Neural cell (in vitro differentiated cells): ENCODE measurements at regions not wholly inside any gene's neighbourhood (a gene's known extent, or its start where the extent isn't known, plus 50 kb on each side); places are given as distances from the start of the nearest gene placed in this dataset.

Experiments used
- H2AFZ ChIP-seq: fragments of 200-600, 300-800 bp; sonication (generic), shearing (Covaris generic); 2 replicates; pipeline ENCODE4 v1.6.0; 2014; ENCODE audit warnings: low read depth, mild to moderate bottlenecking, antibody characterized with exemption, low read length, moderate library complexity
- H3F3A ChIP-seq: fragments of 200-600 bp; shearing (Covaris generic); 2 replicates; pipeline ENCODE4 v1.6.1; 2016; ENCODE audit warnings: mild to moderate bottlenecking, moderate library complexity, mixed read lengths, antibody characterized with exemption, low read length; ENCODE audit not compliant: insufficient read depth, poor library complexity, severe bottlenecking
- H3K27ac ChIP-seq: fragments of 200-600, 300-800 bp; sonication (generic), shearing (Covaris generic); 2 replicates; pipeline ENCODE4 v1.5.1; 2014; ENCODE audit warnings: mild to moderate bottlenecking, low read length, moderate library complexity
- H3K27me3 ChIP-seq: fragments of 300-800, 200-600 bp; sonication (generic), shearing (Covaris generic); 2 replicates; pipeline ENCODE4 v1.6.0; 2014; ENCODE audit warnings: mild to moderate bottlenecking, low read depth, low read length, moderate library complexity; ENCODE audit not compliant: insufficient read depth
- H3K36me3 ChIP-seq: fragments of 300-800, 200-600 bp; sonication (generic), shearing (Covaris generic); 2 replicates; pipeline ENCODE4 v1.5.1; 2014; ENCODE audit warnings: mild to moderate bottlenecking, antibody characterized with exemption, low read length, moderate library complexity; ENCODE audit not compliant: insufficient read depth
- H3K4me2 ChIP-seq: fragments of 300-800, 200-600 bp; sonication (generic), shearing (Covaris generic); 2 replicates; pipeline ENCODE4 v1.6.0; 2014; ENCODE audit warnings: mild to moderate bottlenecking, low read length
- H3K4me3 ChIP-seq: fragments of 300-800, 200-600 bp; sonication (generic), shearing (Covaris generic); 2 replicates; pipeline ENCODE4 v1.5.1; 2014; ENCODE audit warnings: mild to moderate bottlenecking, low read length, moderate library complexity
- H3K79me2 ChIP-seq: fragments of 200-600 bp; shearing (Covaris generic); replicated peaks from 2 replicates; pipeline ENCODE4 v1.6.0; 2014; ENCODE audit warnings: mild to moderate bottlenecking, low read length, moderate library complexity; ENCODE audit not compliant: insufficient read depth
- H3K9ac ChIP-seq: fragments of 300-800, 200-600 bp; sonication (generic), shearing (Covaris generic); 2 replicates; pipeline ENCODE4 v1.6.1; 2016; ENCODE audit warnings: mild to moderate bottlenecking, low read length, mixed read lengths
- H3K9me2 ChIP-seq: fragments of 200-600 bp; shearing (Covaris generic); 2 replicates; pipeline ENCODE4 v1.6.1; 2016; ENCODE audit warnings: mild to moderate bottlenecking, low read length, mixed read lengths; ENCODE audit not compliant: insufficient read depth
- H3K9me3 ChIP-seq: fragments of 200-600, 300-800 bp; sonication (generic), shearing (Covaris generic); 2 replicates; pipeline ENCODE4 v1.6.1; 2016; ENCODE audit warnings: mild to moderate bottlenecking, mixed run types, low read length, moderate library complexity, mixed read lengths
- H4K20me1 ChIP-seq: fragments of 200-600 bp; shearing (Covaris generic); 2 replicates; pipeline ENCODE4 v1.6.1; 2016; ENCODE audit warnings: mild to moderate bottlenecking, mixed run types; ENCODE audit not compliant: insufficient read depth
- EP300 ChIP-seq: fragments of 450-650 bp; conservative IDR thresholded peaks from 2 replicates; pipeline ENCODE4 v1.6.1; 2014; ENCODE audit warnings: antibody characterized with exemption, mild to moderate bottlenecking, moderate library complexity; ENCODE audit not compliant: poor library complexity, severe bottlenecking
- EZH2 ChIP-seq: fragments of 200-600, 300-800 bp; shearing (Covaris generic), sonication (generic); IDR thresholded peaks from 2 replicates; pipeline ENCODE4 v1.6.1; 2014; ENCODE audit warnings: antibody characterized with exemption, low read length, borderline replicate concordance, mild to moderate bottlenecking; ENCODE audit not compliant: insufficient read depth, poor library complexity, severe bottlenecking
- MXI1 ChIP-seq: fragments of 450-650 bp; conservative IDR thresholded peaks from 2 replicates; pipeline ENCODE4 v1.6.1; 2014; ENCODE audit warnings: antibody characterized with exemption, mild to moderate bottlenecking; ENCODE audit not compliant: poor library complexity, severe bottlenecking
- POLR2AphosphoS5 ChIP-seq: IDR thresholded peaks from 2 replicates; pipeline ENCODE4 v1.6.1; 2012
- RAD21 ChIP-seq: fragments of 450-650 bp; conservative IDR thresholded peaks from 2 replicates; pipeline ENCODE4 v1.6.1; 2014; ENCODE audit warnings: antibody characterized with exemption, mild to moderate bottlenecking, moderate library complexity
- SMC3 ChIP-seq: fragments of 450-650 bp; conservative IDR thresholded peaks from 2 replicates; pipeline ENCODE4 v1.6.1; 2014; ENCODE audit warnings: antibody characterized with exemption, mild to moderate bottlenecking, moderate library complexity; ENCODE audit not compliant: poor library complexity
- TAF1 ChIP-seq: IDR thresholded peaks from 2 replicates; pipeline ENCODE4 v1.6.1; 2012; ENCODE audit warnings: low read depth
- TF ChIP-seq, protein P1 (sequence below): IDR thresholded peaks from 2 replicates; pipeline ENCODE4 v1.6.1; 2012; ENCODE audit warnings: borderline replicate concordance
- TF ChIP-seq, protein P2 (sequence below): fragments of 450-650 bp; IDR thresholded peaks from 2 replicates; pipeline ENCODE4 v1.5.1; 2014; ENCODE audit warnings: antibody characterized with exemption, mild to moderate bottlenecking, moderate library complexity; ENCODE audit not compliant: poor library complexity, severe bottlenecking

DNA sequence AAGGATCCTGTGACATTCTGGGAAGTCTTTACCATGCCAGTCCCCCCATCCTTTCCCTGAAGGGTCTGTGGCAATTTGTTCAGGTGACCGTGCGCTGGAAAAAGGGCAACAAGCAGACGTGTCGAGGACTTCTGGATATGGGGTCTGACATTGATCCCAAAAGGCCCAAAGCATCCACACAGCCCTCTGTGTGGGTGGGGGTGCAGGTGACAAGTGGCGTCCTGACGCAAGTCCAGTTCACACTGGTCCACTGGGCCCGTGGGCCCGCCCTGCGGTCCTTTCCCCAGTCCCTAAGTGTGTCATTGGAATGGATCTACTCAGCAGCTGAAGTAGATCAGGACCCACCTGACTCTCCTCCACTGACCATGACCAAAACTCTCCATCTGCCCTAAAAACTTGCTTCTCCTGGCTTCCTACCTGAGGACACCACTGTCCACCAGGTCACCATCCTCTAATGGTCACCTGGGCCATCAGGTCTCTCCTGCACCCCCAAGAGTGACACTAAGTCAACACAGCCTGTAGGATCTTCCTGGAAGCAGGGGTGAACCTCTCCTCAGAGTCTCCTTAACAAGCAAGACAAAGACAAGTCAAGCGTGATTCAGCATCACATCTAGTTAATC is 85.6 kb upstream of the SLC66A3 start:
- H3F3A ChIP-seq = no peaks in the 10 kb centered on the region
- H3K9ac ChIP-seq = no peak overlapping the region
- no peaks in the 10 kb centered on the region for H3K27me3 ChIP-seq
- TF ChIP-seq, protein P1, sequence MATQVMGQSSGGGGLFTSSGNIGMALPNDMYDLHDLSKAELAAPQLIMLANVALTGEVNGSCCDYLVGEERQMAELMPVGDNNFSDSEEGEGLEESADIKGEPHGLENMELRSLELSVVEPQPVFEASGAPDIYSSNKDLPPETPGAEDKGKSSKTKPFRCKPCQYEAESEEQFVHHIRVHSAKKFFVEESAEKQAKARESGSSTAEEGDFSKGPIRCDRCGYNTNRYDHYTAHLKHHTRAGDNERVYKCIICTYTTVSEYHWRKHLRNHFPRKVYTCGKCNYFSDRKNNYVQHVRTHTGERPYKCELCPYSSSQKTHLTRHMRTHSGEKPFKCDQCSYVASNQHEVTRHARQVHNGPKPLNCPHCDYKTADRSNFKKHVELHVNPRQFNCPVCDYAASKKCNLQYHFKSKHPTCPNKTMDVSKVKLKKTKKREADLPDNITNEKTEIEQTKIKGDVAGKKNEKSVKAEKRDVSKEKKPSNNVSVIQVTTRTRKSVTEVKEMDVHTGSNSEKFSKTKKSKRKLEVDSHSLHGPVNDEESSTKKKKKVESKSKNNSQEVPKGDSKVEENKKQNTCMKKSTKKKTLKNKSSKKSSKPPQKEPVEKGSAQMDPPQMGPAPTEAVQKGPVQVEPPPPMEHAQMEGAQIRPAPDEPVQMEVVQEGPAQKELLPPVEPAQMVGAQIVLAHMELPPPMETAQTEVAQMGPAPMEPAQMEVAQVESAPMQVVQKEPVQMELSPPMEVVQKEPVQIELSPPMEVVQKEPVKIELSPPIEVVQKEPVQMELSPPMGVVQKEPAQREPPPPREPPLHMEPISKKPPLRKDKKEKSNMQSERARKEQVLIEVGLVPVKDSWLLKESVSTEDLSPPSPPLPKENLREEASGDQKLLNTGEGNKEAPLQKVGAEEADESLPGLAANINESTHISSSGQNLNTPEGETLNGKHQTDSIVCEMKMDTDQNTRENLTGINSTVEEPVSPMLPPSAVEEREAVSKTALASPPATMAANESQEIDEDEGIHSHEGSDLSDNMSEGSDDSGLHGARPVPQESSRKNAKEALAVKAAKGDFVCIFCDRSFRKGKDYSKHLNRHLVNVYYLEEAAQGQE = no peak
- TF ChIP-seq MXI1 (no peak), TAF1 (no peak), EZH2 (no peak), RAD21 (no peak), POLR2AphosphoS5 (no peak), EP300 (no peak), SMC3 (no peak)
- TF ChIP-seq, protein P2, sequence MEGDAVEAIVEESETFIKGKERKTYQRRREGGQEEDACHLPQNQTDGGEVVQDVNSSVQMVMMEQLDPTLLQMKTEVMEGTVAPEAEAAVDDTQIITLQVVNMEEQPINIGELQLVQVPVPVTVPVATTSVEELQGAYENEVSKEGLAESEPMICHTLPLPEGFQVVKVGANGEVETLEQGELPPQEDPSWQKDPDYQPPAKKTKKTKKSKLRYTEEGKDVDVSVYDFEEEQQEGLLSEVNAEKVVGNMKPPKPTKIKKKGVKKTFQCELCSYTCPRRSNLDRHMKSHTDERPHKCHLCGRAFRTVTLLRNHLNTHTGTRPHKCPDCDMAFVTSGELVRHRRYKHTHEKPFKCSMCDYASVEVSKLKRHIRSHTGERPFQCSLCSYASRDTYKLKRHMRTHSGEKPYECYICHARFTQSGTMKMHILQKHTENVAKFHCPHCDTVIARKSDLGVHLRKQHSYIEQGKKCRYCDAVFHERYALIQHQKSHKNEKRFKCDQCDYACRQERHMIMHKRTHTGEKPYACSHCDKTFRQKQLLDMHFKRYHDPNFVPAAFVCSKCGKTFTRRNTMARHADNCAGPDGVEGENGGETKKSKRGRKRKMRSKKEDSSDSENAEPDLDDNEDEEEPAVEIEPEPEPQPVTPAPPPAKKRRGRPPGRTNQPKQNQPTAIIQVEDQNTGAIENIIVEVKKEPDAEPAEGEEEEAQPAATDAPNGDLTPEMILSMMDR = no peak
- H3K27ac ChIP-seq = no peak overlapping the region
- no peaks in the 10 kb centered on the region for H3K9me2 ChIP-seq
- H2AFZ ChIP-seq = no peak overlapping the region
- H3K9me3 ChIP-seq = no peaks in the 10 kb centered on the region
- no peaks in the 10 kb centered on the region for H3K36me3 ChIP-seq
- H3K4me2 ChIP-seq = no peak overlapping the region
- H3K4me3 ChIP-seq = no peak overlapping the region
- H4K20me1 ChIP-seq = no peaks in the 10 kb centered on the region
- H3K79me2 ChIP-seq = no peaks in the 10 kb centered on the region

DNA sequence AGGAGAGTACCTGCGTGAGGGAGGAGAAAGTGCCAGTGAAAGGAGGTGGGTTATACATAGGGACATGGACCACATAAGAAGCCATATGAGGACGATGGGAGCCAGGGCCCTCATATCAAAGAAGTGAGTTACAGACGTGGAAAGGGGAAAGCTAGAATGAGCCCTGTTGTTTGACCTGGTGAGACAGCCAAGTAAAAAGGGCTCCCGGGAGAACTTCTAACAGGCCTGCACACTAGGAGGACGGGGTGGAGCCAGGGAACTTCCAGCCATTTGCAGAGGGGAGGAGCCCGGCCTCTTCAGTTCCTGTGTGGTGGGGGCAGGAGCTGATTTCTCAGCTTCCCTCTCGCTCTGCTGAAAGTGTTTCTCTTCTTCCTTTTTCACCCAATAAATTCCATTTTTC is 84.1 kb upstream of the SLC66A3 start:
- Histone ChIP-seq H3K9me2 (no peaks in the 10 kb centered on the region), H4K20me1 (no peaks in the 10 kb centered on the region), H3K27ac (no peak overlapping the region), H3K9ac (no peak overlapping the region), H2AFZ (no peak overlapping the region), H3F3A (no peaks in the 10 kb centered on the region), H3K36me3 (no peaks in the 10 kb centered on the region), H3K27me3 (no peaks in the 10 kb centered on the region), H3K79me2 (no peaks in the 10 kb centered on the region), H3K4me2 (no peak overlapping the region), H3K4me3 (no peak overlapping the region), H3K9me3 (no peaks in the 10 kb centered on the region)
- TF ChIP-seq EZH2 = no peak
- no peak for TF ChIP-seq MXI1
- TF ChIP-seq, protein P1 = no peak
- TF ChIP-seq SMC3 = no peak
